Suppressor macrophage treated with lipopolysaccharide for 1 hour (primary cell): ENCODE measurements at regions not wholly inside any gene's neighbourhood (a gene's known extent, or its start where the extent isn't known, plus 50 kb on each side); places are given as distances from the start of the nearest gene placed in this dataset.

ENCODE experiments used
- DNase-seq, 3 donors: peaks; one replicate each; pipeline ENCODE4 v3.0.0-alpha.2; 2020 to 2022

- no peak for DNase-seq
Observed at GRCh38 chr6:4585682-4586468, 190.3 kb upstream of the CDYL start.

GRCh38 chr6:4584801-4585200, 191.4 kb upstream of the CDYL start:
- DNase-seq, result no peak

- DNase-seq, result peak; percentile 37 to 65 (median 40)
Observed at GRCh38 chr6:4582506-4583417, 193.4 kb upstream of the CDYL start.

- no peak for DNase-seq
Observed at GRCh38 chr6:4581468-4582385, 194.5 kb upstream of the CDYL start.

- no peak for DNase-seq
Observed at GRCh38 chr6:4580361-4580760, 195.8 kb upstream of the CDYL start.

GRCh38 chr6:4577406-4577805, 198.8 kb upstream of the CDYL start:
- no peak for DNase-seq

- DNase-seq, result no peak
Observed at GRCh38 chr6:4575714-4576113, 200.5 kb upstream of the CDYL start.

- no peak for DNase-seq
Observed at GRCh38 chr6:4574007-4574406, 202.2 kb upstream of the CDYL start.

GRCh38 chr6:4571011-4571410, 205.2 kb upstream of the CDYL start:
- no peak for DNase-seq

GRCh38 chr6:4568138-4568537, 208.1 kb upstream of the CDYL start:
- DNase-seq, result no peak

GRCh38 chr6:4567141-4567540, 209.1 kb upstream of the CDYL start:
- no peak for DNase-seq

- no peak for DNase-seq
Observed at GRCh38 chr6:4565301-4566250, 210.6 kb upstream of the CDYL start.

GRCh38 chr6:4564801-4565271, 211.4 kb upstream of the CDYL start:
- no peak for DNase-seq

- DNase-seq, result no peak
Observed at GRCh38 chr6:4563877-4564276, 212.3 kb upstream of the CDYL start.

GRCh38 chr6:4563156-4563555, 213.0 kb upstream of the CDYL start:
- no peak for DNase-seq

GRCh38 chr6:4561773-4562400, 214.3 kb upstream of the CDYL start:
- DNase-seq, result no peak

GRCh38 chr6:4561078-4561435, 215.1 kb upstream of the CDYL start:
- DNase-seq, result no peak

- DNase-seq, result peak; percentile 32 to 46 (median 35)
Observed at GRCh38 chr6:4560221-4561077, 215.8 kb upstream of the CDYL start.

- no peak for DNase-seq
Observed at GRCh38 chr6:4559281-4559875, 216.8 kb upstream of the CDYL start.

GRCh38 chr6:4554645-4555044, 221.6 kb upstream of the CDYL start:
- DNase-seq, result no peak
